CD4-positive, alpha-beta T cell (primary cell): ENCODE measurements at regions not wholly inside any gene's neighbourhood (a gene's known extent, or its start where the extent isn't known, plus 50 kb on each side); places are given as distances from the start of the nearest gene placed in this dataset.

Experiments used
- ATAC-seq: fragments of 200-7000 bp; cut with Tn5 transposase; one replicate; pipeline ENCODE4 v1.10.0; 2022; ENCODE audit warnings: mild to moderate bottlenecking; ENCODE audit not compliant: poor library complexity
- CTCF ChIA-PET: fragments of 350-600 bp; sonication (Branson Sonifier 250); formaldehyde crosslinking; loops from one replicate; lab custom pipeline; 2021; ENCODE audit warnings: antibody characterized with exemption, inconsistent platforms; lab: Charles Lee
- POLR2A ChIA-PET: fragments of 350-600 bp; sonication (Branson Sonifier 250); formaldehyde crosslinking; loops from one replicate; lab custom pipeline; 2021; ENCODE audit warnings: antibody characterized with exemption, inconsistent platforms; lab: Charles Lee
- DNase-seq, 14 experiments: peaks; one replicate each; pipeline ENCODE4 v3.0.0-alpha.2; 2013 to 2020; ENCODE audit warnings: mixed read lengths in 2 of 14
- H3K27ac ChIP-seq, 2 donors: one replicate each; pipeline versions ENCODE4 v1.5.1 to v1.7.0; 2013; ENCODE audit warnings: low read length in 2 of 2, low read depth in 1 of 2, mild to moderate bottlenecking in 1 of 2
- H3K27me3 ChIP-seq, 2 experiments: 1 replicate in 1 of 2; 2 replicates in 1 of 2; pipeline versions ENCODE4 v1.6.1 to v1.7.0; 2013; ENCODE audit warnings: low read length in 2 of 2, control low read depth in 1 of 2, mild to moderate bottlenecking in 1 of 2, moderate library complexity in 1 of 2; ENCODE audit not compliant: insufficient read depth in 2 of 2, control insufficient read depth in 1 of 2
- H3K36me3 ChIP-seq: one replicate; pipeline ENCODE4 v1.6.1; 2013; ENCODE audit warnings: low read length, control low read depth; ENCODE audit not compliant: insufficient read depth
- H3K4me1 ChIP-seq: one replicate; pipeline ENCODE4 v1.6.1; 2013; ENCODE audit warnings: low read length, control low read depth; ENCODE audit not compliant: insufficient read depth
- H3K4me3 ChIP-seq: one replicate; pipeline ENCODE4 v1.5.1; 2013; ENCODE audit warnings: mild to moderate bottlenecking, low read length, moderate library complexity
- H3K9me3 ChIP-seq, 2 experiments: 1 replicate in 1 of 2; 2 replicates in 1 of 2; pipeline versions ENCODE4 v1.6.1 to v1.7.0; 2013; ENCODE audit warnings: low read length in 2 of 2, mild to moderate bottlenecking in 2 of 2, control low read depth in 1 of 2, moderate library complexity in 1 of 2; ENCODE audit not compliant: control insufficient read depth in 1 of 2, insufficient read depth in 1 of 2
- H3K27ac Mint-ChIP-seq: one replicate; pipeline ENCODE4 v1.8.0; 2020; ENCODE audit warnings: mixed read lengths
- H3K27me3 Mint-ChIP-seq: one replicate; pipeline ENCODE4 v1.8.0; 2021; ENCODE audit warnings: mixed read lengths
- H3K36me3 Mint-ChIP-seq: one replicate; pipeline ENCODE4 v1.8.0; 2021; ENCODE audit warnings: low read depth, mixed read lengths
- H3K4me1 Mint-ChIP-seq: one replicate; pipeline ENCODE4 v1.8.0; 2021; ENCODE audit warnings: low read depth, mixed read lengths
- H3K4me3 Mint-ChIP-seq: one replicate; pipeline ENCODE4 v1.8.0; 2020; ENCODE audit warnings: mild to moderate bottlenecking, mixed read lengths
- H3K9me3 Mint-ChIP-seq: one replicate; pipeline ENCODE4 v1.8.0; 2020; ENCODE audit warnings: mixed read lengths
- intact Hi-C, 2 experiments: fragments of 100-400 bp; cut with DNase I in 1 of 2; cut with micrococcal nuclease in 1 of 2; formaldehyde crosslinking; loops; one replicate each; pipeline versions ENCODE4 v1.15.1 to v1.9.0; 2023 to 2025; cut with DNase I, micrococcal nuclease
- TF ChIP-seq, protein P1 (sequence below): fragments of 200-600 bp; IDR thresholded peaks from one replicate; pipeline ENCODE4 v1.8.0; 2022; ENCODE audit warnings: antibody characterized with exemption, mild to moderate bottlenecking

DNA sequence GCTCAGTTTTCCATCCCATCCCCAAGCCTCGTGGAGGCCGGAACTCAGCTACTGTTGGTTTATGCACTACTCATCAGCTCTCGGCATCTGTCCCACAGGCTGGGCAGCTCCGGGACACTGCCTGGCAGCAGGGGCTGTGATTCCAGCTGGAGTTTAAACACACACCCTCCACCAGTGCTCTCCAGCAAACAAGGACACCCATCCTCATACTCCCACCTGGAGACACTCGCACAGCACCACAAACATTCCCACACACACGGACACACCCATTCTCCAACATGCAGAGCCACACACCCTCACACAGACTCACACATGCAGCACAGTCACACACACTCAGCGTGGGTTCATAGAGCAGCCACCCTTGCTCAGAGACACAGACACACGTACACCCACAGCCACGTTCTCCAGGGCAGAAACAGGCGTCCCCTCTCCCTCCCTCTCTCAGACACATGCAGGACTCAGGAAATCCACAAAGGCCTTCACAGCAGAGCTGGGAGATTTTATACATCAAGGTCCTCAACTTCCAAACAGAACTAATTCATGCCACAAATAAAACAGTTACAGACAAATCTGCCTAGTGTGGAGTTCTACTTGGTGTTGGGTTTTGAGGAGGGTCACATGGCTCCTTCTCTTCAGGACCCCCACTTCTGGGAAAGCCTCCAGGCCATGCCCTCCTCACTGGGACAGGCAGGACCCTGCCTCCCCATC lies 785.4 kb downstream of the UQCRFS1 start:
- H3K4me3 ChIP-seq = no peak overlapping the region
- H3K27me3 ChIP-seq = no peaks in the 10 kb centered on the region
- H3K36me3 ChIP-seq = no peaks in the 10 kb centered on the region
- DNase-seq = no peak
- ATAC-seq = no peak
- TF ChIP-seq, protein P1, sequence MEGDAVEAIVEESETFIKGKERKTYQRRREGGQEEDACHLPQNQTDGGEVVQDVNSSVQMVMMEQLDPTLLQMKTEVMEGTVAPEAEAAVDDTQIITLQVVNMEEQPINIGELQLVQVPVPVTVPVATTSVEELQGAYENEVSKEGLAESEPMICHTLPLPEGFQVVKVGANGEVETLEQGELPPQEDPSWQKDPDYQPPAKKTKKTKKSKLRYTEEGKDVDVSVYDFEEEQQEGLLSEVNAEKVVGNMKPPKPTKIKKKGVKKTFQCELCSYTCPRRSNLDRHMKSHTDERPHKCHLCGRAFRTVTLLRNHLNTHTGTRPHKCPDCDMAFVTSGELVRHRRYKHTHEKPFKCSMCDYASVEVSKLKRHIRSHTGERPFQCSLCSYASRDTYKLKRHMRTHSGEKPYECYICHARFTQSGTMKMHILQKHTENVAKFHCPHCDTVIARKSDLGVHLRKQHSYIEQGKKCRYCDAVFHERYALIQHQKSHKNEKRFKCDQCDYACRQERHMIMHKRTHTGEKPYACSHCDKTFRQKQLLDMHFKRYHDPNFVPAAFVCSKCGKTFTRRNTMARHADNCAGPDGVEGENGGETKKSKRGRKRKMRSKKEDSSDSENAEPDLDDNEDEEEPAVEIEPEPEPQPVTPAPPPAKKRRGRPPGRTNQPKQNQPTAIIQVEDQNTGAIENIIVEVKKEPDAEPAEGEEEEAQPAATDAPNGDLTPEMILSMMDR = no peak
- H3K27me3 Mint-ChIP-seq = no peaks in the 10 kb centered on the region
- H3K36me3 Mint-ChIP-seq = no peaks in the 10 kb centered on the region
- H3K27ac ChIP-seq = no peak overlapping the region
- H3K4me1 ChIP-seq = no peaks in the 10 kb centered on the region
- peaks cover 0 to 9% of the 10 kb centered on the region in 2 experiments for H3K9me3 ChIP-seq
- no peaks in the 10 kb centered on the region for H3K4me1 Mint-ChIP-seq
- intact Hi-C loops = no loop called here
- H3K9me3 Mint-ChIP-seq = peaks cover 4% of the 10 kb centered on the region
- POLR2A ChIA-PET = no interaction called here
- no peak overlapping the region for H3K27ac Mint-ChIP-seq
- no peak overlapping the region for H3K4me3 Mint-ChIP-seq
- CTCF ChIA-PET = no interaction called here

DNA sequence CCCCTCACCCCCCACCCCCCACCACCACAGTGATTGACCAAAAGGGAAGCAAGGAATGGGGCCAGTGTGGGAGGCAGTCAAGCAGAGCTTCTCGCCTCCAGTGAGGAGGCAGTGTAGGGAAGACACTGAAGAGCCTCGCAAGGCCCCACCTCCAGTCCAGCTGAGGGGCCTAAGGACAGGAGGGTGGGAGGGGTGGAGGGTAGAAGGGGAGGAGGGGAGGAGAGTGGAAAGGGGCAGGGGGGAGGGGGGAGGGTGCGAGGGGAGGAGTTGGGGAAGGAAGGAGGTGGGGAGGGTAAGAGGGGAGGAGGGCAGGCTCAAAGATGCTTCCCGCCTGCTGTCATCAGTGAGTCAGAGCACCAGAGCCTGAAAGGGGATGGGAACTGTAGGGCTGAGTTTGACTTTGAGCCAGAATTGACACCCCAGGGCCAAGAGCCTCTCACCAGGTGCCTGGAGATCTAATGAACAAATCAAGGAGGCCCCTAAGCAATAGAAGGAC lies 786.2 kb downstream of the UQCRFS1 start:
- DNase-seq (no peak), ATAC-seq (no peak)
- peaks cover 0 to 9% of the 10 kb centered on the region in 2 experiments for H3K9me3 ChIP-seq
- H3K4me3 ChIP-seq = no peak overlapping the region
- H3K27me3 ChIP-seq = no peaks in the 10 kb centered on the region
- H3K36me3 ChIP-seq = no peaks in the 10 kb centered on the region
- intact Hi-C loops = no loop called here
- ChIA-PET POLR2A (no interaction called here), CTCF (no interaction called here)
- no peaks in the 10 kb centered on the region for H3K4me1 ChIP-seq
- Mint-ChIP-seq H3K9me3 (peaks cover 2% of the 10 kb centered on the region), H3K4me1 (no peaks in the 10 kb centered on the region), H3K27me3 (no peaks in the 10 kb centered on the region), H3K4me3 (no peak overlapping the region), H3K36me3 (no peaks in the 10 kb centered on the region), H3K27ac (no peak overlapping the region)
- H3K27ac ChIP-seq = no peak overlapping the region
- TF ChIP-seq, protein P1 = no peak

DNA sequence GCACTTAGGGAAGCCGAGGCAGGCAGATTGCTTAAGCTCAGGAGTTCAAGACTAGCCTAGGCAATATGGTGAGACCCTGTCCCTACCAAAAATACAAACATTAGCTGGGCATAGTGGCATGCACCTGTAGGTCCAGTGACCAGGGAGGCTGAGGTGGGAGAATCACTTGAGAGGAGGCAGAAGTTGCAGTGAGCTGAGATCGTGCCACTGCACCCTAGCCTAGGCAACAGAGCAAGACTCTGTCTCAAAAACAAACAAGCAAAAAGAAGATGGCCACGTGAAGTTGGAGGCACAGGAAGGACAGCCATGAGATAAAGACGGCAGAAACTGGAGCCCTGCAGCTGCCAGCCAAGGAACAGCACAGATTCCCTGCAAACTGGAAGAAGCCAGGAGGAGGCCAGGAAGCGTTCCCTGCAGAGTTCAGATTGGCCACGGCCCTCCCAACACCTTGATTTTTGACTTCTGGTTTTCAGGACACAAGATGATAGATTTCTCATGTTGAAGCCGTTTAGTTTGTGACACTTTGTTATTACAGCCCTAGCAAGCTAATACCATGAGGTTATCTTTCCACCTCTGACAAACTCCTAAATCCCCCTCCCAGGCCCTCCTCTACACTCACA lies 786.7 kb downstream of the UQCRFS1 start:
- no peak overlapping the region for H3K4me3 Mint-ChIP-seq
- H3K4me1 Mint-ChIP-seq = no peaks in the 10 kb centered on the region
- H3K4me1 ChIP-seq = no peaks in the 10 kb centered on the region
- no peaks in the 10 kb centered on the region for H3K36me3 Mint-ChIP-seq
- peaks cover 0 to 2% of the 10 kb centered on the region in 2 experiments for H3K27me3 ChIP-seq
- ChIA-PET CTCF (no interaction called here), POLR2A (no interaction called here)
- intact Hi-C loops = no loop called here
- H3K36me3 ChIP-seq = no peaks in the 10 kb centered on the region
- peaks cover 0 to 12% of the 10 kb centered on the region in 2 experiments for H3K9me3 ChIP-seq
- no peak overlapping the region for H3K27ac ChIP-seq
- TF ChIP-seq, protein P1 = no peak
- no peak for DNase-seq
- H3K4me3 ChIP-seq = no peak overlapping the region
- ATAC-seq = no peak
- no peaks in the 10 kb centered on the region for H3K27me3 Mint-ChIP-seq
- H3K27ac Mint-ChIP-seq = no peak overlapping the region
- H3K9me3 Mint-ChIP-seq = no peaks in the 10 kb centered on the region
